DMS53 (cell line): ENCODE measurements at regions not wholly inside any gene's neighbourhood (a gene's known extent, or its start where the extent isn't known, plus 50 kb on each side); places are given as distances from the start of the nearest gene placed in this dataset.

Experiments
- DNase-seq: peaks from one replicate; lab custom pipeline; 2025; lab: John Stamatoyannopoulos, UW

DNA sequence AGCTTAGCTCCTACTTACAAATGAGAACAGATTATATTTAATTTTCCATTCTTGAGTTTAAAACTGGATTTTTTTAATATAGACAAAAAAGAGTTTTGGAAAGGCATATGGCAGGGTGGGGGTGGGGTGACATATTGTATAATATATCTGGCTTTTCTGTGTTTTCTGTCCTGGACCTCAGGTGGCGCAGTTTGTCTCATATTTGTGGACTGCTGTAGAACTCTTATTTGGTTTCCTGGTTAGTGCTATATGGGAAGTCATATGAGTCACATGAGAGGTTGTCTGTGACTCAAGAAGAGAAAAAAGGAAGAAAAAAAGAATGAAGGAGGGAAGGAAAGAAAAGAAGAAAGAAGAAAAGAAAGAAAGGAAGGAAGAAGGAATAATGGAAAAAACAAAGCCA, 131.8 kb downstream of the CLVS2 start:
- peak; percentile 25 for DNase-seq

- no peak for DNase-seq
Measured at GRCh38 chr6:123150076-123150475, 154.0 kb downstream of the CLVS2 start.

GRCh38 chr6:123159861-123160260, 163.8 kb downstream of the CLVS2 start:
- DNase-seq = no peak
